A549 (cell line): ENCODE measurements at regions not wholly inside any gene's neighbourhood (a gene's known extent, or its start where the extent isn't known, plus 50 kb on each side); places are given as distances from the start of the nearest gene placed in this dataset.

Experiments used
- ATAC-seq, 2 experiments: fragments of 200-7000 bp in 1 of 2; fragments of >200 bp in 1 of 2; cut with Nextera tagmentation in 1 of 2; cut with Tn5 transposase in 1 of 2; 3 replicates each; pipeline versions ENCODE4 v1.8.0 to v1.9.1; 2018 to 2020; ENCODE audit warnings: mild to moderate bottlenecking in 1 of 2, moderate library complexity in 1 of 2
- CTCF ChIA-PET: fragments of 300-600 bp; sonication (Branson Sonifier 250); formaldehyde crosslinking; extraction: SDS; loops from one replicate; lab custom pipeline; 2021; ENCODE audit warnings: antibody characterized with exemption, inconsistent platforms; lab: Yijun Ruan, JAX
- POLR2A ChIA-PET: fragments of 350-600 bp; formaldehyde crosslinking; extraction: SDS; loops from one replicate; lab custom pipeline; 2021; ENCODE audit warnings: antibody characterized with exemption, inconsistent platforms; lab: Yijun Ruan, JAX
- DNase-seq, 2 experiments: peaks; one replicate each; pipeline versions ENCODE4 v3.0.0 to v3.0.0-alpha.2; 2011 to 2016; ENCODE audit warnings: low read depth in 1 of 2, low spot score in 1 of 2
- FAIRE-seq: peaks from 2 replicates; lab custom pipeline; 2011; peaks lifted over from hg19 to GRCh38; lab: Jason Lieb, UNC
- H3K27ac ChIP-seq, 2 experiments: fragments of >200 bp; sonication (Bioruptor Twin); formaldehyde crosslinking; 3 replicates each; pipeline ENCODE4 v1.5.1; 2016 to 2017
- H3K4me1 ChIP-seq: fragments of >200 bp; sonication (Bioruptor Twin); formaldehyde crosslinking; 3 replicates; pipeline ENCODE4 v1.6.1; 2016
- H3K4me2 ChIP-seq: fragments of >200 bp; sonication (Bioruptor Twin); formaldehyde crosslinking; 3 replicates; pipeline ENCODE4 v1.6.1; 2016
- H3K4me3 ChIP-seq: fragments of >200 bp; sonication (Bioruptor Twin); formaldehyde crosslinking; 3 replicates; pipeline ENCODE4 v1.5.1; 2016
- H3K9me3 ChIP-seq: fragments of >200 bp; sonication (Bioruptor Twin); formaldehyde crosslinking; 3 replicates; pipeline ENCODE4 v1.6.1; 2016
- CBX2 ChIP-seq: fragments of 200-600 bp; sonication (generic); IDR thresholded peaks from 2 replicates; pipeline ENCODE4 v1.6.1; 2016; ENCODE audit warnings: low read depth, mild to moderate bottlenecking, borderline replicate concordance
- CBX8 ChIP-seq: fragments of 200-600 bp; sonication (generic); IDR thresholded peaks from 2 replicates; pipeline ENCODE4 v1.6.1; 2016
- CHD2 ChIP-seq: fragments of 150-350 bp; IDR thresholded peaks from 2 replicates; pipeline ENCODE4 v1.6.1; 2014; ENCODE audit warnings: low read length; ENCODE audit not compliant: partially characterized antibody
- EHF ChIP-seq: fragments of 250-450 bp; sonication (Bioruptor Pico); IDR thresholded peaks from 2 replicates; pipeline ENCODE4 v1.5.0; 2020; ENCODE audit warnings: mild to moderate bottlenecking
- EHMT2 ChIP-seq: fragments of 200-600 bp; sonication (generic); IDR thresholded peaks from 2 replicates; pipeline ENCODE4 v1.6.1; 2016; ENCODE audit warnings: antibody characterized with exemption, low read depth, mild to moderate bottlenecking, moderate library complexity
- EP300 ChIP-seq, 2 experiments: fragments of >200 bp; sonication (Bioruptor Twin); formaldehyde crosslinking; IDR thresholded peaks; 2 replicates in 1 of 2; 3 replicates in 1 of 2; pipeline ENCODE4 v1.6.1; 2016 to 2017
- FOSL2 ChIP-seq, 2 experiments: fragments of 450-650 bp in 1 of 2; fragments of >200 bp in 1 of 2; sonication (Bioruptor Twin) in 1 of 2; formaldehyde crosslinking; IDR thresholded peaks; 2 replicates each; pipeline versions ENCODE4 v1.5.0 to v1.6.1; 2016 to 2020; ENCODE audit warnings: mild to moderate bottlenecking in 1 of 2, moderate library complexity in 1 of 2
- FOXS1 ChIP-seq: fragments of 250-450 bp; sonication (Bioruptor Pico); IDR thresholded peaks from 2 replicates; pipeline ENCODE4 v1.5.0; 2020; ENCODE audit warnings: mild to moderate bottlenecking, moderate library complexity
- HDAC2 ChIP-seq: fragments of 200-600 bp; sonication (generic); IDR thresholded peaks from 2 replicates; pipeline ENCODE4 v1.6.1; 2016
- HEYL ChIP-seq: fragments of 250-450 bp; sonication (Bioruptor Pico); IDR thresholded peaks from 2 replicates; pipeline ENCODE4 v1.8.0; 2021; ENCODE audit warnings: mild to moderate bottlenecking, moderate library complexity
- HOXA7 ChIP-seq: fragments of 250-450 bp; sonication (Bioruptor Pico); IDR thresholded peaks from 2 replicates; pipeline ENCODE4 v1.5.0; 2020; ENCODE audit warnings: mild to moderate bottlenecking, moderate library complexity
- HOXB5 ChIP-seq: fragments of 250-450 bp; sonication (Bioruptor Pico); IDR thresholded peaks from 2 replicates; pipeline ENCODE4 v1.5.0; 2020; ENCODE audit warnings: mild to moderate bottlenecking, moderate library complexity
- JUNB ChIP-seq: fragments of >200 bp; sonication (Bioruptor Twin); formaldehyde crosslinking; IDR thresholded peaks from 2 replicates; pipeline ENCODE4 v1.6.1; 2016
- KDM1A ChIP-seq: fragments of 200-600 bp; sonication (generic); IDR thresholded peaks from 2 replicates; pipeline ENCODE4 v1.6.1; 2016; ENCODE audit warnings: low read depth, mild to moderate bottlenecking
- KDM5A ChIP-seq: fragments of 200-600 bp; sonication (generic); IDR thresholded peaks from 2 replicates; pipeline ENCODE4 v1.6.1; 2016; ENCODE audit warnings: antibody characterized with exemption, mild to moderate bottlenecking
- MAFK ChIP-seq: fragments of 450-650 bp; IDR thresholded peaks from 2 replicates; pipeline ENCODE4 v1.6.1; 2014; ENCODE audit not compliant: partially characterized antibody
- NFE2L2 ChIP-seq: fragments of 150-350 bp; conservative IDR thresholded peaks from 2 replicates; pipeline ENCODE4 v1.6.1; 2014; ENCODE audit warnings: low read length
- NPAS2 ChIP-seq: fragments of 250-450 bp; sonication (Bioruptor Pico); IDR thresholded peaks from 2 replicates; pipeline ENCODE4 v1.8.0; 2022; ENCODE audit warnings: mild to moderate bottlenecking, moderate library complexity, borderline replicate concordance
- PBX3 ChIP-seq: IDR thresholded peaks from 2 replicates; pipeline ENCODE4 v1.6.1; 2012
- PHF8 ChIP-seq: fragments of 200-600 bp; sonication (generic); IDR thresholded peaks from 2 replicates; pipeline ENCODE4 v1.6.1; 2016; ENCODE audit warnings: low read depth, mild to moderate bottlenecking, antibody characterized with exemption, moderate library complexity, borderline replicate concordance
- POLR2A ChIP-seq: IDR thresholded peaks from 2 replicates; pipeline ENCODE4 v1.6.1; 2012; ENCODE audit warnings: mild to moderate bottlenecking, low read length
- RAD21 ChIP-seq, 2 experiments: fragments of >200 bp in 1 of 2; sonication (Bioruptor Twin) in 1 of 2; formaldehyde crosslinking in 1 of 2; IDR thresholded peaks in 1 of 2; conservative IDR thresholded peaks in 1 of 2; 2 replicates in 1 of 2; 3 replicates in 1 of 2; pipeline ENCODE4 v1.6.1; 2012 to 2018; ENCODE audit warnings: inconsistent platforms in 1 of 2
- RARB ChIP-seq: fragments of 250-450 bp; sonication (Bioruptor Pico); IDR thresholded peaks from 2 replicates; pipeline ENCODE4 v1.8.0; 2021; ENCODE audit warnings: mild to moderate bottlenecking, moderate library complexity
- RNF2 ChIP-seq: fragments of 200-600 bp; sonication (generic); IDR thresholded peaks from 2 replicates; pipeline ENCODE4 v1.6.1; 2016; ENCODE audit warnings: low read depth, mild to moderate bottlenecking, antibody characterized with exemption, moderate library complexity, borderline replicate concordance
- SREBF2 ChIP-seq: fragments of 450-650 bp; IDR thresholded peaks from 2 replicates; pipeline ENCODE4 v1.6.1; 2014; ENCODE audit warnings: mild to moderate bottlenecking, moderate library complexity
- TP53 ChIP-seq: fragments of 250-450 bp; sonication (Bioruptor Pico); IDR thresholded peaks from 2 replicates; pipeline ENCODE4 v1.5.0; 2021; ENCODE audit warnings: mild to moderate bottlenecking, moderate library complexity
- USF2 ChIP-seq: fragments of 450-650 bp; IDR thresholded peaks from 2 replicates; pipeline ENCODE4 v1.6.1; 2014; ENCODE audit warnings: antibody characterized with exemption
- ZFP36 ChIP-seq: fragments of 450-650 bp; IDR thresholded peaks from 2 replicates; pipeline ENCODE4 v1.6.1; 2014; ENCODE audit warnings: borderline replicate concordance; ENCODE audit not compliant: partially characterized antibody
- ZNF302 ChIP-seq: fragments of 250-450 bp; sonication (Bioruptor Pico); IDR thresholded peaks from 2 replicates; pipeline ENCODE4 v1.9.0; 2021; ENCODE audit warnings: inconsistent platforms, mild to moderate bottlenecking, moderate library complexity
- ZSCAN20 ChIP-seq: fragments of 250-450 bp; sonication (Bioruptor Pico); IDR thresholded peaks from 2 replicates; pipeline ENCODE4 v1.8.0; 2022; ENCODE audit warnings: mild to moderate bottlenecking, moderate library complexity
- WGBS: methylation state at CpG from one replicate; pipeline ENCODE4 v1.1.6; 2017; ENCODE audit errors: missing lambda C conversion rate; 5-methylcytosine and 5-hydroxymethylcytosine counted together
- TF ChIP-seq, protein P1 (sequence below): fragments of >200 bp; sonication (Bioruptor Twin); formaldehyde crosslinking; IDR thresholded peaks from 3 replicates; pipeline ENCODE4 v1.5.1; 2016
- TF ChIP-seq, protein P2 (sequence below): IDR thresholded peaks from 2 replicates; pipeline ENCODE4 v1.6.1; 2012

DNA sequence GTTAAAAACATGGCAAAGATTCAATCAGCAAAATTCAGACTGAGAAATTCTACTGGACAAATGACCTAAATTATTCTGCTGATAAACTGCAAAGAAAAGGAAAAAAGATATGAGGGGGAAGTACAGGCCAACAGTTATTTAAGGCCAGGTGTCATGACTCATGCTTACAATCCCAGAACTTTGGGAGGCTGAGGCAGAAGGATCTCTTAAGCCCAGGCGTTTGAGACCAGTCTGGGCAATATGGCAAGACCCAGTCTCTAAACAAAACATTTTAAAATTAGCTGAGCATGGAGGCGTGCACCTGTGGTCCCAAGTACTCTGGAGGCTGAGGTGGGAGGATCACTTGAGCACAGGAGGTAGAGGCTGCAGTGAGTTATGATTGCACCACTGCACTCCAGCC, 91.8 kb upstream of the USP15 start:
- no peak overlapping the region for H3K27ac ChIP-seq
- CTCF ChIA-PET = interaction anchor here (0.8 kb wide), 1 partner anchor 17 kb away, joined by 3 read pairs; no protein-coding TSS in a partner anchor
- no peak for TF ChIP-seq FOSL2 (IDR thresholded peaks at IDR 0.05)
- no peak for TF ChIP-seq FOSL2 (CRISPR knock-in tag; IDR thresholded peaks at IDR 0.05)
- no peak for TF ChIP-seq NPAS2
- TF ChIP-seq, protein P1, sequence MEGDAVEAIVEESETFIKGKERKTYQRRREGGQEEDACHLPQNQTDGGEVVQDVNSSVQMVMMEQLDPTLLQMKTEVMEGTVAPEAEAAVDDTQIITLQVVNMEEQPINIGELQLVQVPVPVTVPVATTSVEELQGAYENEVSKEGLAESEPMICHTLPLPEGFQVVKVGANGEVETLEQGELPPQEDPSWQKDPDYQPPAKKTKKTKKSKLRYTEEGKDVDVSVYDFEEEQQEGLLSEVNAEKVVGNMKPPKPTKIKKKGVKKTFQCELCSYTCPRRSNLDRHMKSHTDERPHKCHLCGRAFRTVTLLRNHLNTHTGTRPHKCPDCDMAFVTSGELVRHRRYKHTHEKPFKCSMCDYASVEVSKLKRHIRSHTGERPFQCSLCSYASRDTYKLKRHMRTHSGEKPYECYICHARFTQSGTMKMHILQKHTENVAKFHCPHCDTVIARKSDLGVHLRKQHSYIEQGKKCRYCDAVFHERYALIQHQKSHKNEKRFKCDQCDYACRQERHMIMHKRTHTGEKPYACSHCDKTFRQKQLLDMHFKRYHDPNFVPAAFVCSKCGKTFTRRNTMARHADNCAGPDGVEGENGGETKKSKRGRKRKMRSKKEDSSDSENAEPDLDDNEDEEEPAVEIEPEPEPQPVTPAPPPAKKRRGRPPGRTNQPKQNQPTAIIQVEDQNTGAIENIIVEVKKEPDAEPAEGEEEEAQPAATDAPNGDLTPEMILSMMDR = no peak
- TF ChIP-seq HOXA7 = no peak
- TF ChIP-seq POLR2A = no peak
- TF ChIP-seq CBX8 = no peak
- TF ChIP-seq TP53 (CRISPR knock-in tag) = no peak
- TF ChIP-seq RARB (CRISPR knock-in tag) = no peak
- TF ChIP-seq MAFK = no peak
- no peak for TF ChIP-seq EHF (CRISPR knock-in tag)
- no peak for TF ChIP-seq ZNF302
- TF ChIP-seq CBX2 = no peak
- TF ChIP-seq KDM1A = no peak
- TF ChIP-seq HEYL (CRISPR knock-in tag) = no peak
- TF ChIP-seq FOXS1 (CRISPR knock-in tag) = no peak
- no peak for TF ChIP-seq SREBF2
- TF ChIP-seq NFE2L2 = no peak
- TF ChIP-seq, protein P2, sequence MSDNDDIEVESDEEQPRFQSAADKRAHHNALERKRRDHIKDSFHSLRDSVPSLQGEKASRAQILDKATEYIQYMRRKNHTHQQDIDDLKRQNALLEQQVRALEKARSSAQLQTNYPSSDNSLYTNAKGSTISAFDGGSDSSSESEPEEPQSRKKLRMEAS = no peak
- TF ChIP-seq JUNB = no peak
- no peak for TF ChIP-seq RNF2
- H3K9me3 ChIP-seq = no peaks in the 10 kb centered on the region
- DNase-seq = no peak
- FAIRE-seq = no peak
- no peak overlapping the region for H3K4me3 ChIP-seq
- no peak for ATAC-seq
- POLR2A ChIA-PET = no interaction called here
- H3K4me2 ChIP-seq = no peak overlapping the region
- 7% methylated on average over 2 of the region's 2 CpGs for WGBS
- H3K4me1 ChIP-seq = no peaks in the 10 kb centered on the region

DNA sequence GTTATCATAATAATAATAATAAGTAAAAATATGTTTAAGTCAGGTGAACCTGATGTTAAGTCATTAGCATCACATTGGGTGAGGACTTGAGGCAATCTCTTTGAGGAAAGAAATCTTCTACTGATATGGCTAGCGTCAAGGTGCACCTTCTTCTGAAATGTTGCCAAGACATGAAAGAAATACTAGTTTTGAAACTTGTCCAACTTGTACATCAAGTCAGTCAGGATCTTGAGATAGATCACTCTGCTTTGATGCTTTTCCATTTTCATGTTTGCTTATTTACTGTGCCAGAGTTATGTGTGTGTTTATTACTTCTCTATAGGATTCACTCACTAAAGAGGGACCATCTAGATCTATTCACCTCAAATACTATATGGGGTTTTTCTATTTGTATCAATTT, 90.0 kb upstream of the USP15 start:
- Histone ChIP-seq H3K27ac (no peak overlapping the region), H3K4me2 (no peak overlapping the region), H3K9me3 (no peaks in the 10 kb centered on the region), H3K4me1 (no peaks in the 10 kb centered on the region), H3K4me3 (no peak overlapping the region)
- 17% methylated on average over 1 of the region's 1 CpG for WGBS
- TF ChIP-seq RNF2 (no peak), KDM1A (no peak), HEYL (CRISPR knock-in tag) (no peak)
- FAIRE-seq (no peak), DNase-seq (no peak), ATAC-seq (no peak)
- POLR2A ChIA-PET = no interaction called here
- CTCF ChIA-PET = no interaction called here

DNA sequence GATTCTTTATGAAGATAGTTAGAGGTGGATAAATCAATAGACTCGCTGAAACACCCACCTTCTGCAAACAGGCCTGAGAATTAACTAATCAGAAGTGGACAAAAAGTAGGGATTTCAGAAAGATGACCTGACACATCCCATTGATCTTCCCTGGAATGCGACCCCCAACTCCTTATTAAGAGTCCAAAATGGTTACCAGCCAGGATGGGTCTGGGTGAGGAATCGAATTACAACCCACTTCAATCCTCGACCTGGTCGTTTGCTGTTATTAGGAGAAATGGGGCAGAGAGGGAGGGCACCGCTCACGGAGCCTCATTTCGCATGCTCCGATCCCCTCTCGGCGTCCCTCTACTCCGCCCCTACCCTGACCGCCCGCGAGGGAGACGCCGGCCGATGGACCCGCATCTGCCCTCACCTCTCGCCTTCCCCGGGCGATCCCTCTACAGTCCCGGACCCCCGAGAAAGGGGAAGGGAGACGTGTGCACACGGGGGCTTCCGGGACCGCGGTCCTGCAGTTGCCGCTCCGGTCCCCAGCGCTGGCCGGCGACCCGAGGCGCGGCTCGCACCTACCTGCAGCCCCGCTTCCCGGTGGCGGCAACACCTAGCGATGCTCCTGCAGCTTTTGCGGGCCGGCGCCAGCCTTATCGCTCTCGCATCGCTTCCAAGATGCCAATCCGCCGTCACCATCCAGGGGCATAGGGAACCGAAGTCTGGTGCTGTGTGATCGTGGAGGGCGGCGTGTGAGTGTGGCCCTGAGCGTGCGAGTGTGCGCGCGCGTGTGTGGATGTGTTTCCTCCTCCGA, 69.3 kb upstream of the USP15 start:
- peaks cover 10% of the 10 kb centered on the region; the same call in 2 of the 3 replicates for H3K4me1 ChIP-seq
- TF ChIP-seq ZFP36 (no peak), HOXB5 (CRISPR knock-in tag) (no peak), KDM1A (no peak), KDM5A (no peak), EHF (CRISPR knock-in tag) (no peak), USF2 (no peak), CHD2 (no peak), EP300 (IDR thresholded peaks at IDR 0.05) (no peak), EHMT2 (no peak), HDAC2 (no peak), ZSCAN20 (no peak), PHF8 (no peak), PBX3 (no peak), RAD21 (conservative IDR thresholded peaks at IDR 0.05 in 1 of 2, IDR thresholded peaks at IDR 0.05 in 1 of 2) (no peak)
- TF ChIP-seq, protein P2 = no peak
- ChIA-PET POLR2A (no interaction called here), CTCF (interaction anchor here (1.3 kb wide), 2 partner anchors 12 to 17 kb away, joined by 4 to 5 read pairs; no protein-coding TSS in a partner anchor)
- no peak overlapping the region for H3K4me3 ChIP-seq
- DNase-seq (no peak), ATAC-seq (no peak), FAIRE-seq (no peak)
- no peak overlapping the region for H3K4me2 ChIP-seq
- H3K27ac ChIP-seq = no peak overlapping the region
- no peaks in the 10 kb centered on the region for H3K9me3 ChIP-seq
- 75% methylated on average over 61 of the region's 61 CpGs for WGBS
